ENCODE measurements at regions not wholly inside any gene's neighbourhood (a gene's known extent, or its start where the extent isn't known, plus 50 kb on each side); places are given as distances from the start of the nearest gene placed in this dataset.
"Not testable (repeated sequence)": the region's sequence is repeated elsewhere in the genome, so short reads cannot be mapped to it uniquely, and the experiment has no call there.

- DNase-seq: no peak
Observed at GRCh38 chrX:81857192-81857591, 655.3 kb downstream of the SH3BGRL start.

- no peak for DNase-seq
Observed at GRCh38 chrX:81866873-81867272, 665.0 kb downstream of the SH3BGRL start.

GRCh38 chrX:81868979-81869378, 667.1 kb downstream of the SH3BGRL start:
- no peak for DNase-seq

GRCh38 chrX:81874807-81875206, 672.9 kb downstream of the SH3BGRL start:
- DNase-seq: no peak

GRCh38 chrX:81875800-81876199, 673.9 kb downstream of the SH3BGRL start:
- DNase-seq: no peak

- DNase-seq: no peak
Observed at GRCh38 chrX:81876437-81876836, 674.5 kb downstream of the SH3BGRL start.

- DNase-seq: no peak
Observed at GRCh38 chrX:81890521-81890920, 688.6 kb downstream of the SH3BGRL start.

GRCh38 chrX:81900522-81900921, 698.6 kb downstream of the SH3BGRL start:
- DNase-seq: no peak

- DNase-seq: no peak
Observed at GRCh38 chrX:81925812-81926211, 723.9 kb downstream of the SH3BGRL start.

GRCh38 chrX:81945911-81946310, 744.0 kb downstream of the SH3BGRL start:
- DNase-seq: not testable (repeated sequence)

- no peak for DNase-seq
Observed at GRCh38 chrX:81957318-81957717, 755.4 kb downstream of the SH3BGRL start.

- DNase-seq: peak; percentile 4
Observed at GRCh38 chrX:81957900-81958545, 756.1 kb downstream of the SH3BGRL start.

- DNase-seq: no peak
Observed at GRCh38 chrX:81959964-81960363, 758.1 kb downstream of the SH3BGRL start.

- DNase-seq: not testable (repeated sequence)
Observed at GRCh38 chrX:81974413-81974812, 772.5 kb downstream of the SH3BGRL start.

GRCh38 chrX:81979806-81980515, 778.1 kb downstream of the SH3BGRL start:
- no peak for DNase-seq

- not testable (repeated sequence) for DNase-seq
Observed at GRCh38 chrX:81987217-81987616, 785.3 kb downstream of the SH3BGRL start.

GRCh38 chrX:81996166-81996565, 794.3 kb downstream of the SH3BGRL start:
- DNase-seq: no peak

- no peak for DNase-seq
Observed at GRCh38 chrX:82029571-82030218, 827.8 kb downstream of the SH3BGRL start.

GRCh38 chrX:82031250-82031649, 829.3 kb downstream of the SH3BGRL start:
- DNase-seq: no peak

GRCh38 chrX:82038793-82039192, 836.9 kb downstream of the SH3BGRL start:
- no peak for DNase-seq

GRCh38 chrX:82041034-82041433, 839.1 kb downstream of the SH3BGRL start:
- no peak for DNase-seq

GRCh38 chrX:82058728-82059127, 856.8 kb downstream of the SH3BGRL start:
- DNase-seq: no peak

- no peak for DNase-seq
Observed at GRCh38 chrX:82070948-82071347, 869.0 kb downstream of the SH3BGRL start.

GRCh38 chrX:82081027-82081426, 879.1 kb downstream of the SH3BGRL start:
- DNase-seq: no peak

All from CD4-positive, alpha-beta T cell treated with Interleukin-4 for 4 hours (primary cell).